Prostate gland (tissue), 2 donors: ENCODE measurements at regions not wholly inside any gene's neighbourhood (a gene's known extent, or its start where the extent isn't known, plus 50 kb on each side); places are given as distances from the start of the nearest gene placed in this dataset.

Experiments
- CTCF ChIP-seq, 4 experiments: fragments of 200-600 bp in 2 of 4; fragments of 450-650 bp in 2 of 4; sonication (generic) in 2 of 4; IDR thresholded peaks; 1 replicate in 3 of 4; 2 replicates in 1 of 4; pipeline ENCODE4 v1.5.1; 2016 to 2019; ENCODE audit warnings: antibody characterized with exemption in 4 of 4, mild to moderate bottlenecking in 2 of 4, moderate library complexity in 2 of 4
- POLR2A ChIP-seq: fragments of 450-650 bp; IDR thresholded peaks from one replicate; pipeline ENCODE4 v1.6.1; 2016; ENCODE audit warnings: antibody characterized with exemption, mild to moderate bottlenecking
- POLR2AphosphoS5 ChIP-seq: sonication (generic); formaldehyde crosslinking; IDR thresholded peaks from one replicate; pipeline ENCODE4 v1.6.1; 2017; ENCODE audit warnings: antibody characterized with exemption

- TF ChIP-seq POLR2A, result no peak
- no peak for TF ChIP-seq CTCF (IDR thresholded peaks at IDR 0.05)
- TF ChIP-seq POLR2AphosphoS5, result no peak
Measured at GRCh38 chr17:53420035-53420641, 402.6 kb upstream of the KIF2B start.
